Parathyroid adenoma (tissue), 2 donors: ENCODE measurements at regions not wholly inside any gene's neighbourhood (a gene's known extent, or its start where the extent isn't known, plus 50 kb on each side); places are given as distances from the start of the nearest gene placed in this dataset.

Source experiments
- H2AFZ ChIP-seq: fragments of 300-600 bp; sonication (generic); one replicate; pipeline ENCODE4 v1.7.0; 2017; ENCODE audit warnings: antibody characterized with exemption, mild to moderate bottlenecking
- H3K27ac ChIP-seq: fragments of 300-600 bp; sonication (generic); one replicate; pipeline ENCODE4 v1.7.0; 2017
- H3K27me3 ChIP-seq: fragments of 300-600 bp; sonication (generic); one replicate; pipeline ENCODE4 v1.7.0; 2017; ENCODE audit warnings: low read length; ENCODE audit not compliant: control insufficient read depth, insufficient read depth
- H3K36me3 ChIP-seq: fragments of 300-600 bp; sonication (generic); one replicate; pipeline ENCODE4 v1.7.0; 2017; ENCODE audit warnings: low read length; ENCODE audit not compliant: control insufficient read depth, insufficient read depth
- H3K4me1 ChIP-seq: fragments of 300-600 bp; sonication (generic); one replicate; pipeline ENCODE4 v1.7.0; 2017; ENCODE audit warnings: control low read depth
- H3K4me2 ChIP-seq: fragments of 300-600 bp; sonication (generic); one replicate; pipeline ENCODE4 v1.7.0; 2017; ENCODE audit warnings: low read length
- H3K4me3 ChIP-seq: fragments of 300-600 bp; sonication (generic); one replicate; pipeline ENCODE4 v1.7.0; 2017; ENCODE audit warnings: low read depth, low read length
- H3K79me2 ChIP-seq: fragments of 300-600 bp; sonication (generic); one replicate; pipeline ENCODE4 v1.7.0; 2017; ENCODE audit warnings: control low read depth
- H3K9ac ChIP-seq: fragments of 300-600 bp; sonication (generic); one replicate; pipeline ENCODE4 v1.7.0; 2017; ENCODE audit warnings: mild to moderate bottlenecking
- H3K9me3 ChIP-seq: fragments of 300-600 bp; sonication (generic); one replicate; pipeline ENCODE4 v1.7.0; 2017; ENCODE audit warnings: low read length; ENCODE audit not compliant: control insufficient read depth
- TF ChIP-seq, protein P1 (sequence below): fragments of 300-600 bp; sonication (generic); IDR thresholded peaks from one replicate; pipeline ENCODE4 v1.7.0; 2017; ENCODE audit warnings: antibody characterized with exemption, mild to moderate bottlenecking
- donor health status: primary hyperparathyroidism.

DNA sequence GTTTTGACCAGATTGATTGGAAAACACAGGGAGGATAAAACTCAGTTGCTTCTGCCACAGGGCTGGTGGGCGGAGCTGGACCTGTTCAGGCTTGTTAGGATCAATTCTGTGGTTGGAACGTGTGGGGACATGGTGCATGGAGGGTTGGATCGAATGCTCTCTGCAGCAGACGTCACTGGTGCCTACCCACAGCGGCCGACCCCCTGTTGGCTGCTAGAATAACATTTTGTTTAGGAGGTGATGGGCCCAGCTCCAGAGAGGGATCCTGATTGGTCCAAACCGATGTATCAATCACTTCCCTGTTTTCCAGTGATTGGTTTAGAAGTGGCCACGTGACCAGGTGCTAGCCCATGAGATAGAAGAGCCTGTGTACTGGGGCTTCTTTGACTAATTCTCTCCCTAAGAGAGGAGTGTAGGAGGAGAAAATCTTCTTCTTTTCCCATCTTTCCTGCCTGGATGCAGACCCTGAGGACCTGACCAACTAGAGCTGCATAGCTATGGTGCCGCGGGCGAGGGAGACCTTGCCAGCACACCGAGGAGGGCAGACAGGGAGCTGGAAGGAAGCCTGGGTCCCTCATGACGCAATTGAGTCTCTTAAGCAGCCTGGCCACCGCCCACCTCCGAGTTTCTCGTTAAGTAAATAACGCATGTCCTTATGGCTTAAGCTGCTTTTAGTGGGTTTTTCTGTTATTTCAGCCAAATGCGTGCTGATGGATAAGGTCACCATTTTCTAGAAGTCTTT lies 163.5 kb downstream of the AACS start:
- no peak overlapping the region for H2AFZ ChIP-seq
- TF ChIP-seq, protein P1, sequence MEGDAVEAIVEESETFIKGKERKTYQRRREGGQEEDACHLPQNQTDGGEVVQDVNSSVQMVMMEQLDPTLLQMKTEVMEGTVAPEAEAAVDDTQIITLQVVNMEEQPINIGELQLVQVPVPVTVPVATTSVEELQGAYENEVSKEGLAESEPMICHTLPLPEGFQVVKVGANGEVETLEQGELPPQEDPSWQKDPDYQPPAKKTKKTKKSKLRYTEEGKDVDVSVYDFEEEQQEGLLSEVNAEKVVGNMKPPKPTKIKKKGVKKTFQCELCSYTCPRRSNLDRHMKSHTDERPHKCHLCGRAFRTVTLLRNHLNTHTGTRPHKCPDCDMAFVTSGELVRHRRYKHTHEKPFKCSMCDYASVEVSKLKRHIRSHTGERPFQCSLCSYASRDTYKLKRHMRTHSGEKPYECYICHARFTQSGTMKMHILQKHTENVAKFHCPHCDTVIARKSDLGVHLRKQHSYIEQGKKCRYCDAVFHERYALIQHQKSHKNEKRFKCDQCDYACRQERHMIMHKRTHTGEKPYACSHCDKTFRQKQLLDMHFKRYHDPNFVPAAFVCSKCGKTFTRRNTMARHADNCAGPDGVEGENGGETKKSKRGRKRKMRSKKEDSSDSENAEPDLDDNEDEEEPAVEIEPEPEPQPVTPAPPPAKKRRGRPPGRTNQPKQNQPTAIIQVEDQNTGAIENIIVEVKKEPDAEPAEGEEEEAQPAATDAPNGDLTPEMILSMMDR: no peak
- H3K4me1 ChIP-seq: no peaks in the 10 kb centered on the region
- no peak overlapping the region for H3K9ac ChIP-seq
- no peaks in the 10 kb centered on the region for H3K36me3 ChIP-seq
- no peaks in the 10 kb centered on the region for H3K79me2 ChIP-seq
- H3K27me3 ChIP-seq: no peaks in the 10 kb centered on the region
- H3K4me2 ChIP-seq: no peak overlapping the region
- H3K9me3 ChIP-seq: no peaks in the 10 kb centered on the region
- H3K27ac ChIP-seq: no peak overlapping the region
- no peak overlapping the region for H3K4me3 ChIP-seq

DNA sequence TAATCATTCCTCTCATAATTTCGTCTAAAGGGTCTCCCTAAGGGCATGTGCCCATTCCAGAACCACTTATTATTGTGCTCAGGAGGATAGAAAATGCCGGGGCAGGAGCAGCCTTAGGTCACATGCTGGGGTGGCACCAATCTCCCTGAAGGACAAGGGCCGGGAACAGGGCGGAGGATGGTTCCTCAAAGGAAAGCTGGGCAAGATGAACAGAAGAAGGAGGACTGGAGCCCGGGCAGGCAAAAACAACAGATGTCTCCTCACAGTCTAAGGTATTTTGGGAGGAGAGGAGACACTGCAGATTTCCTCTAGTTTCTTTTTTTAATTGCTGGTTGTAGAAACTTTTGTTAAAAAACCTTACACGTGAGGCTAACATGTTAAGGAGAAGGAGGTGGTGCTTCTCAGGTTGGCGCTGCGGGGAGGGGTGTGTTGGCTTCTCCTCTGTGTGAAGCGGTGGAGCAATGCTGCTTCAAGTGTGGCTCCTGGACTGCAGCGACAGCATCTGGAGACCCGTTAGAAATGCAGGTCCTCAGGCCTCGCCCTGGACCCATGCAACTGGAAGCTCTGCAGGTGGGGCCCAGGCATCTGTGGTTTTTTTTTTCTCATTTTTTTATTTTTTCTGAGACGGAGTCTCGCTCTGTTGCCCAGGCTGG lies 164.8 kb downstream of the AACS start:
- no peaks in the 10 kb centered on the region for H3K9me3 ChIP-seq
- H3K4me2 ChIP-seq: no peak overlapping the region
- H3K4me3 ChIP-seq: no peak overlapping the region
- H3K9ac ChIP-seq: no peak overlapping the region
- no peaks in the 10 kb centered on the region for H3K36me3 ChIP-seq
- H3K4me1 ChIP-seq: no peaks in the 10 kb centered on the region
- H3K27me3 ChIP-seq: no peaks in the 10 kb centered on the region
- H3K79me2 ChIP-seq: no peaks in the 10 kb centered on the region
- TF ChIP-seq, protein P1: no peak
- H3K27ac ChIP-seq: no peak overlapping the region
- H2AFZ ChIP-seq: no peak overlapping the region

DNA sequence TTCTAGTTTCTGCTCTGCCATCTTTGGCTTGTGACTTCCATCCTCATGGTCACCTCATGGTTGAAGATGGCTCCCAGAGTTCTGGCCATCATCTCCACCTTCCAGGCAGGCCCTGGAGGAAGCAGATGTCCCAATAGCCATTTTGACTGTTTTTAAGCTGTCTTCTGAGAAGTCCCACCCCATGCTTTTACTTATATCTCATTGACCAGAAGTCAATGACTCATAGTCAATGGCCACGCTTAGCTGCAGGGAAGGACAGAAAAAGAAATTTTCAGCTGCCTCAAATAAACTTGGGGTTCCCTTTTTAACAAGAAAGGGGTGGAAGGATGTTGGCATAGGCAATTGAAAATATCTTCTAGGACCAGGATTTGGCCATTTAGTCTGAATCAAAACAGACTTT lies 168.1 kb downstream of the AACS start:
- TF ChIP-seq, protein P1: no peak
- H3K4me3 ChIP-seq: no peak overlapping the region

DNA sequence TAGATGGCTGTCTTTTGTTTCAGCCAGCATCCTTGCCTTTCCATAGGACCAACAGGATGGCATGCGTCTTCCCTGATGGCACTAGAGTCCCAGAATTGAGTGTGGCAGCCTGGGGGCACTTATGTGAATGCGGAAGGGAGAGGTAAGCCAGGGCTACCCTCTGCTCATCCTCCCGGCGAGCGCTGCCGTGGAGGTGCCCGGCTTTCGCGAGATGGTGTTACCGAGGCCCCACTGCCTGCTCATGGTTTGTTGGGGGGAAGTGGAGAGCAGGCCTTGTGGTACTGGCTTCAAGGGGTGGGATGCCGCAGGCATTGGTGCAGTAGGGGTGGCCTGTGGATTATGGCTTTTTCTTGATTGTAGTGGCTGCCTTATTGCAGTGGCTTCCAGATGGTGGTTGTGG lies 174.3 kb downstream of the AACS start:
- H3K36me3 ChIP-seq: no peaks in the 10 kb centered on the region
- H3K9ac ChIP-seq: no peak overlapping the region
- no peaks in the 10 kb centered on the region for H3K79me2 ChIP-seq
- no peaks in the 10 kb centered on the region for H3K4me1 ChIP-seq
- TF ChIP-seq, protein P1: no peak
- no peak overlapping the region for H3K4me3 ChIP-seq
- no peaks in the 10 kb centered on the region for H3K27me3 ChIP-seq
- no peak overlapping the region for H3K27ac ChIP-seq
- H2AFZ ChIP-seq: no peak overlapping the region
- no peaks in the 10 kb centered on the region for H3K9me3 ChIP-seq
- no peak overlapping the region for H3K4me2 ChIP-seq

More for the DNA sequence above, 168.1 kb downstream of the AACS start:
- no peak overlapping the region for H3K4me2 ChIP-seq
- H3K9ac ChIP-seq: no peak overlapping the region
- no peaks in the 10 kb centered on the region for H3K4me1 ChIP-seq
- H2AFZ ChIP-seq: no peak overlapping the region
- H3K27ac ChIP-seq: no peak overlapping the region
- H3K9me3 ChIP-seq: no peaks in the 10 kb centered on the region
- no peaks in the 10 kb centered on the region for H3K36me3 ChIP-seq
- H3K27me3 ChIP-seq: no peaks in the 10 kb centered on the region
- H3K79me2 ChIP-seq: no peaks in the 10 kb centered on the region
